B cell (primary cell): ENCODE measurements at regions not wholly inside any gene's neighbourhood (a gene's known extent, or its start where the extent isn't known, plus 50 kb on each side); places are given as distances from the start of the nearest gene placed in this dataset.

Source experiments
- EZH2 ChIP-seq: IDR thresholded peaks from 2 replicates; pipeline ENCODE4 v1.6.1; 2012; ENCODE audit warnings: borderline replicate concordance, low read depth, mild to moderate bottlenecking, moderate library complexity, low read length; ENCODE audit not compliant: insufficient read depth, poor library complexity, severe bottlenecking
- TF ChIP-seq, protein P1 (sequence below): fragments of 200-600 bp; IDR thresholded peaks from one replicate; pipeline ENCODE4 v1.8.0; 2022; ENCODE audit warnings: antibody characterized with exemption, mild to moderate bottlenecking

DNA sequence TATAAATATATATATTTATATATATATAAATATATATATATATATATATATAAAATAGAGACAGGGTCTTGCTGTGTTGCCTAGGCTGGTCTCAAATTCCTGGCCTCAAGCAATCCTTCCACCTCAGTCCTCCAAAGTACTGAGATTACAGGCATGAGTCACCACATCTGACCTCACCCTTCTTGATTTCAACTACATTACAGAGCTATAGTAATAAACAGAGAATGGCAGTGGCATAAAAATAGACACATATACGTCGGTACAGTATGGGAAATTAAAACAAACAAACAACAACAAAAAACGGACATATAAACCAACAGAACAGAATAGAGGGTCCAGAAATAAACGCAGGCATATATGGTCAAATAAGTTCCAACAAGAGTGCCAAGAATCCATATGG, 77.6 kb upstream of the PPP1R3A start:
- TF ChIP-seq, protein P1, sequence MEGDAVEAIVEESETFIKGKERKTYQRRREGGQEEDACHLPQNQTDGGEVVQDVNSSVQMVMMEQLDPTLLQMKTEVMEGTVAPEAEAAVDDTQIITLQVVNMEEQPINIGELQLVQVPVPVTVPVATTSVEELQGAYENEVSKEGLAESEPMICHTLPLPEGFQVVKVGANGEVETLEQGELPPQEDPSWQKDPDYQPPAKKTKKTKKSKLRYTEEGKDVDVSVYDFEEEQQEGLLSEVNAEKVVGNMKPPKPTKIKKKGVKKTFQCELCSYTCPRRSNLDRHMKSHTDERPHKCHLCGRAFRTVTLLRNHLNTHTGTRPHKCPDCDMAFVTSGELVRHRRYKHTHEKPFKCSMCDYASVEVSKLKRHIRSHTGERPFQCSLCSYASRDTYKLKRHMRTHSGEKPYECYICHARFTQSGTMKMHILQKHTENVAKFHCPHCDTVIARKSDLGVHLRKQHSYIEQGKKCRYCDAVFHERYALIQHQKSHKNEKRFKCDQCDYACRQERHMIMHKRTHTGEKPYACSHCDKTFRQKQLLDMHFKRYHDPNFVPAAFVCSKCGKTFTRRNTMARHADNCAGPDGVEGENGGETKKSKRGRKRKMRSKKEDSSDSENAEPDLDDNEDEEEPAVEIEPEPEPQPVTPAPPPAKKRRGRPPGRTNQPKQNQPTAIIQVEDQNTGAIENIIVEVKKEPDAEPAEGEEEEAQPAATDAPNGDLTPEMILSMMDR, result no peak
- no peak for TF ChIP-seq EZH2
